ENCODE measurements at regions not wholly inside any gene's neighbourhood (a gene's known extent, or its start where the extent isn't known, plus 50 kb on each side); places are given as distances from the start of the nearest gene placed in this dataset.

GRCh38 chr1:168897249-168897648 is 168.2 kb upstream of the DPT start:
- Mint-ChIP-seq H3K4me3 (ENCODE audit: unreplicated experiment) (no peak overlapping the region), H3K4me1 (ENCODE audit: low read depth, unreplicated experiment) (peaks cover 4% of the 10 kb centered on the region), H3K9me3 (ENCODE audit: unreplicated experiment) (no peaks in the 10 kb centered on the region), H3K27ac (ENCODE audit: unreplicated experiment) (no peak overlapping the region), H3K36me3 (ENCODE audit: low read depth, unreplicated experiment) (no peaks in the 10 kb centered on the region), H3K27me3 (ENCODE audit: low read depth, unreplicated experiment) (peaks cover 2% of the 10 kb centered on the region)
- FAIRE-seq: no peak
- Histone ChIP-seq H3K79me2 (ENCODE audit: insufficient read depth, low read length) (no peaks in the 10 kb centered on the region), H3K9ac (ENCODE audit: low read length) (no peak overlapping the region), H2AFZ (ENCODE audit: low read depth, low read length) (no peak overlapping the region), H3K9me3 (ENCODE audit: insufficient read depth, low read depth, low read length) (no peaks in the 10 kb centered on the region), H3K36me3 (ENCODE audit: insufficient read depth, low read length) (no peaks in the 10 kb centered on the region), H3K4me1 (ENCODE audit: insufficient read depth, low read length) (no peaks in the 10 kb centered on the region), H4K20me1 (ENCODE audit: insufficient read depth, low read length) (no peaks in the 10 kb centered on the region), H3K4me3 (ENCODE audit: insufficient read depth, low read depth, low read length) (no peak overlapping the region), H3K27ac (ENCODE audit: low read depth, low read length) (no peak overlapping the region), H3K27me3 (ENCODE audit: insufficient read depth, low read length) (no peaks in the 10 kb centered on the region), H3K4me2 (ENCODE audit: low read length) (no peak overlapping the region)
- no peak for DNase-seq (ENCODE audit: low read depth)
- no peak for TF ChIP-seq EZH2 (IDR thresholded peaks at IDR 0.05; ENCODE audit: insufficient read depth, low read length)
- no peak for TF ChIP-seq CTCF (IDR thresholded peaks at IDR 0.05; ENCODE audit: insufficient read depth, low read depth, low read length)

- Histone ChIP-seq H3K9ac (ENCODE audit: low read length) (no peak overlapping the region), H4K20me1 (ENCODE audit: insufficient read depth, low read length) (no peaks in the 10 kb centered on the region), H3K27ac (ENCODE audit: low read depth, low read length) (no peak overlapping the region), H3K4me3 (ENCODE audit: insufficient read depth, low read depth, low read length) (no peak overlapping the region), H3K4me1 (ENCODE audit: insufficient read depth, low read length) (no peaks in the 10 kb centered on the region), H3K79me2 (ENCODE audit: insufficient read depth, low read length) (no peaks in the 10 kb centered on the region), H3K9me3 (ENCODE audit: insufficient read depth, low read depth, low read length) (no peaks in the 10 kb centered on the region), H2AFZ (ENCODE audit: low read depth, low read length) (no peak overlapping the region), H3K4me2 (ENCODE audit: low read length) (no peak overlapping the region), H3K36me3 (ENCODE audit: insufficient read depth, low read length) (no peaks in the 10 kb centered on the region), H3K27me3 (ENCODE audit: insufficient read depth, low read length) (no peaks in the 10 kb centered on the region)
- Mint-ChIP-seq H3K27me3 (ENCODE audit: low read depth, unreplicated experiment) (no peaks in the 10 kb centered on the region), H3K27ac (ENCODE audit: unreplicated experiment) (no peak overlapping the region), H3K9me3 (ENCODE audit: unreplicated experiment) (no peaks in the 10 kb centered on the region), H3K36me3 (ENCODE audit: low read depth, unreplicated experiment) (no peaks in the 10 kb centered on the region), H3K4me1 (ENCODE audit: low read depth, unreplicated experiment) (peaks cover 10% of the 10 kb centered on the region), H3K4me3 (ENCODE audit: unreplicated experiment) (no peak overlapping the region)
- DNase-seq (ENCODE audit: low read depth): no peak
- no peak for FAIRE-seq
- no peak for TF ChIP-seq CTCF (IDR thresholded peaks at IDR 0.05; ENCODE audit: insufficient read depth, low read depth, low read length)
- no peak for TF ChIP-seq EZH2 (IDR thresholded peaks at IDR 0.05; ENCODE audit: insufficient read depth, low read length)
Measured at GRCh38 chr1:168903237-168903830, 174.3 kb upstream of the DPT start.

GRCh38 chr1:168905633-168906032 is 176.6 kb upstream of the DPT start:
- no peak for TF ChIP-seq CTCF (IDR thresholded peaks at IDR 0.05; ENCODE audit: insufficient read depth, low read depth, low read length)
- no peak for TF ChIP-seq EZH2 (IDR thresholded peaks at IDR 0.05; ENCODE audit: insufficient read depth, low read length)
- Mint-ChIP-seq H3K36me3 (ENCODE audit: low read depth, unreplicated experiment) (no peaks in the 10 kb centered on the region), H3K4me3 (ENCODE audit: unreplicated experiment) (no peak overlapping the region), H3K4me1 (ENCODE audit: low read depth, unreplicated experiment) (peaks cover 6% of the 10 kb centered on the region), H3K9me3 (ENCODE audit: unreplicated experiment) (no peaks in the 10 kb centered on the region), H3K27ac (ENCODE audit: unreplicated experiment) (no peak overlapping the region), H3K27me3 (ENCODE audit: low read depth, unreplicated experiment) (no peaks in the 10 kb centered on the region)
- no peaks in the 10 kb centered on the region for H4K20me1 ChIP-seq (ENCODE audit: insufficient read depth, low read length)
- FAIRE-seq (no peak), DNase-seq (ENCODE audit: low read depth) (no peak)
- no peak overlapping the region for H3K4me2 ChIP-seq (ENCODE audit: low read length)
- H3K4me3 ChIP-seq (ENCODE audit: insufficient read depth, low read depth, low read length): no peak overlapping the region
- no peak overlapping the region for H2AFZ ChIP-seq (ENCODE audit: low read depth, low read length)
- no peaks in the 10 kb centered on the region for H3K9me3 ChIP-seq (ENCODE audit: insufficient read depth, low read depth, low read length)
- H3K79me2 ChIP-seq (ENCODE audit: insufficient read depth, low read length): no peaks in the 10 kb centered on the region
- no peak overlapping the region for H3K9ac ChIP-seq (ENCODE audit: low read length)
- no peak overlapping the region for H3K27ac ChIP-seq (ENCODE audit: low read depth, low read length)
- H3K4me1 ChIP-seq (ENCODE audit: insufficient read depth, low read length): no peaks in the 10 kb centered on the region
- no peaks in the 10 kb centered on the region for H3K27me3 ChIP-seq (ENCODE audit: insufficient read depth, low read length)
- H3K36me3 ChIP-seq (ENCODE audit: insufficient read depth, low read length): no peaks in the 10 kb centered on the region

Data from astrocyte (in vitro differentiated cells and primary cell).